ENCODE measurements at regions not wholly inside any gene's neighbourhood (a gene's known extent, or its start where the extent isn't known, plus 50 kb on each side); places are given as distances from the start of the nearest gene placed in this dataset.

GRCh38 chr14:85475113-85475512, 54.8 kb upstream of the FLRT2 start:
- H3K27ac Mint-ChIP-seq, result no peak overlapping the region
- ATAC-seq, result no peak
- H3K27me3 Mint-ChIP-seq, result no peaks in the 10 kb centered on the region
- H3K36me3 Mint-ChIP-seq, result no peaks in the 10 kb centered on the region
- H3K4me3 Mint-ChIP-seq, result no peak overlapping the region
- H3K9me3 Mint-ChIP-seq, result no peaks in the 10 kb centered on the region
- no peaks in the 10 kb centered on the region for H3K4me1 Mint-ChIP-seq

GRCh38 chr14:85479306-85479705, 50.6 kb upstream of the FLRT2 start:
- no peak for ATAC-seq
- Mint-ChIP-seq H3K36me3 (no peaks in the 10 kb centered on the region), H3K27ac (no peak overlapping the region), H3K4me1 (no peaks in the 10 kb centered on the region), H3K9me3 (no peaks in the 10 kb centered on the region), H3K27me3 (no peaks in the 10 kb centered on the region), H3K4me3 (no peak overlapping the region)

- Mint-ChIP-seq H3K27ac (no peak overlapping the region), H3K4me3 (no peak overlapping the region), H3K9me3 (peaks cover under 1% of the 10 kb centered on the region), H3K36me3 (no peaks in the 10 kb centered on the region), H3K27me3 (no peaks in the 10 kb centered on the region), H3K4me1 (no peaks in the 10 kb centered on the region)
- ATAC-seq, result no peak
Observed at GRCh38 chr14:85479771-85480170, 50.2 kb upstream of the FLRT2 start.

Measured in stimulated activated memory B cell treated with anti-CD40 and anti-IgM and Interleukin-4, amounts not matched to agents 10 μg/mL and 1 μg/mL and 100 μg/mL, for 72 hours (primary cell).